H9 (cell line): ENCODE measurements at regions not wholly inside any gene's neighbourhood (a gene's known extent, or its start where the extent isn't known, plus 50 kb on each side); places are given as distances from the start of the nearest gene placed in this dataset.

Experiments
- DNase-seq: peaks from one replicate; pipeline ENCODE4 v3.0.0-alpha.2; 2017
- H2AFZ ChIP-seq: one replicate; pipeline ENCODE4 v1.6.1; 2013; ENCODE audit warnings: mild to moderate bottlenecking, low read length, control low read depth, moderate library complexity
- H2AK5ac ChIP-seq: 2 replicates; pipeline ENCODE4 v1.6.1; 2013; ENCODE audit warnings: low read length, control low read depth, mixed read lengths; ENCODE audit not compliant: insufficient read length
- H2BK120ac ChIP-seq: one replicate; pipeline ENCODE4 v1.6.1; 2013; ENCODE audit warnings: low read depth, mild to moderate bottlenecking, low read length, control low read depth, inconsistent platforms; ENCODE audit not compliant: poor library complexity, severe bottlenecking
- H2BK12ac ChIP-seq: 2 replicates; pipeline ENCODE4 v1.6.1; 2013; ENCODE audit warnings: low read length, control low read depth, mixed read lengths, low read depth; ENCODE audit not compliant: insufficient read length
- H2BK15ac ChIP-seq: 2 replicates; pipeline ENCODE4 v1.6.1; 2013; ENCODE audit warnings: low read depth, low read length, control low read depth
- H2BK20ac ChIP-seq: one replicate; pipeline ENCODE4 v1.6.1; 2013; ENCODE audit warnings: low read depth, mild to moderate bottlenecking, low read length, control low read depth, inconsistent platforms; ENCODE audit not compliant: poor library complexity, severe bottlenecking
- H2BK5ac ChIP-seq: 2 replicates; pipeline ENCODE4 v1.6.1; 2013; ENCODE audit warnings: low read length, control low read depth, mixed read lengths; ENCODE audit not compliant: insufficient read length
- H3K14ac ChIP-seq: 2 replicates; pipeline ENCODE4 v1.6.1; 2013; ENCODE audit warnings: low read length, control low read depth; ENCODE audit not compliant: insufficient read depth
- H3K18ac ChIP-seq: 2 replicates; pipeline ENCODE4 v1.6.1; 2013; ENCODE audit warnings: low read depth, mild to moderate bottlenecking, mixed read lengths, low read length, control low read depth; ENCODE audit not compliant: insufficient read length
- H3K23ac ChIP-seq: 2 replicates; pipeline ENCODE4 v1.6.1; 2013; ENCODE audit warnings: low read length, control low read depth, mixed read lengths, low read depth; ENCODE audit not compliant: insufficient read length
- H3K23me2 ChIP-seq: 2 replicates; pipeline ENCODE4 v1.6.1; 2013; ENCODE audit warnings: low read depth, mild to moderate bottlenecking, mixed read lengths, low read length, control low read depth; ENCODE audit not compliant: insufficient read length, poor library complexity, severe bottlenecking
- H3K27ac ChIP-seq: 2 replicates; pipeline ENCODE4 v1.5.1; 2013; ENCODE audit warnings: low read length, control low read depth, mixed read lengths, low read depth; ENCODE audit not compliant: insufficient read length
- H3K27me3 ChIP-seq: 2 replicates; pipeline ENCODE4 v1.6.1; 2013; ENCODE audit warnings: low read length, control low read depth, inconsistent platforms; ENCODE audit not compliant: insufficient read depth
- H3K4ac ChIP-seq: 2 replicates; pipeline ENCODE4 v1.6.1; 2013; ENCODE audit warnings: low read depth, mild to moderate bottlenecking, control low read depth, inconsistent platforms, low read length, moderate library complexity
- H3K4me1 ChIP-seq: 2 replicates; pipeline ENCODE4 v1.6.1; 2013; ENCODE audit warnings: low read length, control low read depth, inconsistent platforms; ENCODE audit not compliant: insufficient read depth
- H3K4me2 ChIP-seq: 2 replicates; pipeline ENCODE4 v1.6.1; 2013; ENCODE audit warnings: low read length, control low read depth, mixed read lengths; ENCODE audit not compliant: insufficient read length, insufficient read depth
- H3K56ac ChIP-seq: 2 replicates; pipeline ENCODE4 v1.6.1; 2013; ENCODE audit warnings: low read depth, mild to moderate bottlenecking, mixed read lengths, low read length, control low read depth; ENCODE audit not compliant: insufficient read length
- H3K79me1 ChIP-seq: 2 replicates; pipeline ENCODE4 v1.6.1; 2013; ENCODE audit warnings: low read depth, mild to moderate bottlenecking, moderate library complexity, low read length, control low read depth, inconsistent platforms; ENCODE audit not compliant: insufficient read depth, poor library complexity, severe bottlenecking
- H3K79me2 ChIP-seq: 2 replicates; pipeline ENCODE4 v1.6.1; 2013; ENCODE audit warnings: low read length, control low read depth, inconsistent platforms; ENCODE audit not compliant: insufficient read depth
- H3K9ac ChIP-seq: 2 replicates; pipeline ENCODE4 v1.6.1; 2013; ENCODE audit warnings: low read length, control low read depth, mixed read lengths; ENCODE audit not compliant: insufficient read length; ENCODE audit errors: extremely low read depth
- H3K9me3 ChIP-seq: one replicate; pipeline ENCODE4 v1.6.1; 2013; ENCODE audit warnings: low read depth, low read length, inconsistent platforms; ENCODE audit not compliant: control insufficient read depth
- H3T11ph ChIP-seq: one replicate; pipeline ENCODE4 v1.6.1; 2013; ENCODE audit warnings: mild to moderate bottlenecking, low read length, control low read depth, inconsistent platforms
- H4K20me1 ChIP-seq: one replicate; pipeline ENCODE4 v1.6.1; 2013; ENCODE audit not compliant: control insufficient read depth, insufficient read length, insufficient read depth
- H4K5ac ChIP-seq: 2 replicates; pipeline ENCODE4 v1.6.1; 2013; ENCODE audit warnings: low read depth, mild to moderate bottlenecking, mixed read lengths, low read length, control low read depth; ENCODE audit not compliant: insufficient read length
- H4K8ac ChIP-seq: replicated peaks from 2 replicates; pipeline ENCODE4 v1.6.1; 2013; ENCODE audit warnings: low read length, control low read depth, mixed read lengths, low read depth; ENCODE audit not compliant: insufficient read length
- H4K91ac ChIP-seq: 2 replicates; pipeline ENCODE4 v1.6.1; 2013; ENCODE audit warnings: low read depth, mild to moderate bottlenecking, moderate library complexity, mixed read lengths, low read length, control low read depth; ENCODE audit not compliant: insufficient read length
- H3K27ac Mint-ChIP-seq, 3 experiments: 2 replicates in 2 of 3; 3 replicates in 1 of 3; pipeline ENCODE4 v1.8.0; 2020 to 2021; ENCODE audit warnings: mixed read lengths in 3 of 3, mild to moderate bottlenecking in 1 of 3, moderate library complexity in 1 of 3
- H3K27me3 Mint-ChIP-seq: 2 replicates; pipeline ENCODE4 v1.8.0; 2021; ENCODE audit warnings: low read depth, mild to moderate bottlenecking, moderate library complexity, mixed read lengths
- H3K36me3 Mint-ChIP-seq, 3 experiments: 2 replicates in 2 of 3; 3 replicates in 1 of 3; pipeline ENCODE4 v1.8.0; 2020 to 2021; ENCODE audit warnings: low read depth in 3 of 3, mixed read lengths in 3 of 3; ENCODE audit not compliant: insufficient read depth in 1 of 3
- H3K4me1 Mint-ChIP-seq, 2 experiments: 2 replicates each; pipeline ENCODE4 v1.8.0; 2020; ENCODE audit warnings: mixed read lengths in 2 of 2
- H3K4me3 Mint-ChIP-seq, 2 experiments: 2 replicates in 1 of 2; 3 replicates in 1 of 2; pipeline ENCODE4 v1.8.0; 2020 to 2021; ENCODE audit warnings: mild to moderate bottlenecking in 2 of 2, mixed read lengths in 2 of 2, moderate library complexity in 1 of 2
- H3K9me3 Mint-ChIP-seq, 2 experiments: 2 replicates in 1 of 2; 3 replicates in 1 of 2; pipeline ENCODE4 v1.8.0; 2020; ENCODE audit warnings: mild to moderate bottlenecking in 2 of 2, mixed read lengths in 2 of 2, moderate library complexity in 1 of 2
- CTCF ChIP-seq: fragments of 200-600 bp; sonication (generic); conservative IDR thresholded peaks from 3 replicates; pipeline ENCODE4 v1.8.0; 2021; ENCODE audit warnings: antibody characterized with exemption, mild to moderate bottlenecking
- WGBS: extraction: QIAGEN DNeasy Blood & Tissue Kit; methylation state at CpG from one replicate; pipeline ENCODE4 v1.1.7; 2013; ENCODE audit warnings: missing lambda C conversion rate, low lambda C conversion rate, mixed read lengths; ENCODE audit not compliant: insufficient read length; ENCODE audit errors: extremely low coverage; 5-methylcytosine and 5-hydroxymethylcytosine counted together

- H2AFZ ChIP-seq, result no peak overlapping the region
- no peaks in the 10 kb centered on the region for H3K9me3 ChIP-seq
- H4K5ac ChIP-seq, result no peak overlapping the region
- WGBS, result no CpG with 5 or more reads among the region's 1 CpG
- H3K9ac ChIP-seq, result no peak overlapping the region
- H4K91ac ChIP-seq, result no peak overlapping the region
- H3K79me1 ChIP-seq, result no peaks in the 10 kb centered on the region
- H2AK5ac ChIP-seq, result no peak overlapping the region
- no peak overlapping the region for H3K18ac ChIP-seq
- H2BK12ac ChIP-seq, result no peak overlapping the region
- H3K36me3 Mint-ChIP-seq, result no peaks in the 10 kb centered on the region
- no peak overlapping the region for H4K8ac ChIP-seq
- no peak overlapping the region for H3K4me3 Mint-ChIP-seq
- no peak overlapping the region for H3K14ac ChIP-seq
- no peak for DNase-seq
- peaks cover 6 to 12% of the 10 kb centered on the region in 2 experiments; a peak in 3 of 4 replicates for H3K4me1 Mint-ChIP-seq
- TF ChIP-seq CTCF, result no peak
- no peak overlapping the region for H3T11ph ChIP-seq
- H3K27me3 ChIP-seq, result no peaks in the 10 kb centered on the region
- H3K9me3 Mint-ChIP-seq, result no peaks in the 10 kb centered on the region
- H3K4ac ChIP-seq, result no peak overlapping the region
- no peak overlapping the region for H2BK120ac ChIP-seq
- H3K27me3 Mint-ChIP-seq, result no peaks in the 10 kb centered on the region
- no peak overlapping the region for H3K56ac ChIP-seq
- H3K23me2 ChIP-seq, result no peaks in the 10 kb centered on the region
- no peak overlapping the region for H2BK15ac ChIP-seq
- H3K27ac ChIP-seq, result no peak overlapping the region
- H3K27ac Mint-ChIP-seq, result no peak overlapping the region
- H3K4me2 ChIP-seq, result no peak overlapping the region
- no peak overlapping the region for H2BK5ac ChIP-seq
- no peak overlapping the region for H3K23ac ChIP-seq
- H3K4me1 ChIP-seq, result peaks cover 4% of the 10 kb centered on the region; the same call in 1 of the 2 replicates
- no peaks in the 10 kb centered on the region for H3K79me2 ChIP-seq
- no peak overlapping the region for H2BK20ac ChIP-seq
- H4K20me1 ChIP-seq, result no peaks in the 10 kb centered on the region
Measured at GRCh38 chr12:84741031-84741430, 171.6 kb downstream of the SLC6A15 start.
